Thyroid gland (tissue), 4 donors: ENCODE measurements at regions not wholly inside any gene's neighbourhood (a gene's known extent, or its start where the extent isn't known, plus 50 kb on each side); places are given as distances from the start of the nearest gene placed in this dataset.

Experiments
- POLR2A ChIP-seq, 2 donors: fragments of 450-650 bp; IDR thresholded peaks; one replicate each; pipeline ENCODE4 v1.6.1; 2017; ENCODE audit warnings: antibody characterized with exemption in 2 of 2, mild to moderate bottlenecking in 2 of 2, moderate library complexity in 1 of 2
- TF ChIP-seq, protein P1 (sequence below), 6 experiments: fragments of 200-600 bp in 3 of 6; fragments of 450-650 bp in 3 of 6; sonication (generic) in 3 of 6; IDR thresholded peaks; one replicate each; pipeline ENCODE4 v1.5.1; 2016 to 2019; ENCODE audit warnings: antibody characterized with exemption in 6 of 6, mild to moderate bottlenecking in 2 of 6, inconsistent platforms in 1 of 6, moderate library complexity in 1 of 6

DNA sequence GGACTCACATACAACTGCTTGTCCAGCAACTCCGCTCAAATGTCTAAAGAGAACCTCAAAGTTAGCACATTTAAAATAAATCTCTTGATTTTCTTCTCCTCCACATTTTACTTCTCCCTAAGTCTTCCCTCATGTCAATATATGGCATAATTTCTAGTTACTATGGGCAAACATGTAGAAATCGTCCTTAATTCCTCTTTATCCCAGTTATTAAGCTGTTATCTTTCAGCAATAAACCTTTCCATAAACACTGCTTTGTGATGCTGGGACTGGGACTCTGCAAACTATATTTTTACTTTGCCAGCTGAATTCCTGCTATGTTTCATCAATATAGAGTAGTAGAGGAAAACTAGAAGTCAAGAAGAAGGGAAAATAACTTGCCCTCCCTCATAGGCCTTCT is 99.7 kb downstream of the KCNRG start:
- TF ChIP-seq, protein P1, sequence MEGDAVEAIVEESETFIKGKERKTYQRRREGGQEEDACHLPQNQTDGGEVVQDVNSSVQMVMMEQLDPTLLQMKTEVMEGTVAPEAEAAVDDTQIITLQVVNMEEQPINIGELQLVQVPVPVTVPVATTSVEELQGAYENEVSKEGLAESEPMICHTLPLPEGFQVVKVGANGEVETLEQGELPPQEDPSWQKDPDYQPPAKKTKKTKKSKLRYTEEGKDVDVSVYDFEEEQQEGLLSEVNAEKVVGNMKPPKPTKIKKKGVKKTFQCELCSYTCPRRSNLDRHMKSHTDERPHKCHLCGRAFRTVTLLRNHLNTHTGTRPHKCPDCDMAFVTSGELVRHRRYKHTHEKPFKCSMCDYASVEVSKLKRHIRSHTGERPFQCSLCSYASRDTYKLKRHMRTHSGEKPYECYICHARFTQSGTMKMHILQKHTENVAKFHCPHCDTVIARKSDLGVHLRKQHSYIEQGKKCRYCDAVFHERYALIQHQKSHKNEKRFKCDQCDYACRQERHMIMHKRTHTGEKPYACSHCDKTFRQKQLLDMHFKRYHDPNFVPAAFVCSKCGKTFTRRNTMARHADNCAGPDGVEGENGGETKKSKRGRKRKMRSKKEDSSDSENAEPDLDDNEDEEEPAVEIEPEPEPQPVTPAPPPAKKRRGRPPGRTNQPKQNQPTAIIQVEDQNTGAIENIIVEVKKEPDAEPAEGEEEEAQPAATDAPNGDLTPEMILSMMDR (IDR thresholded peaks at IDR 0.05): no peak
- no peak for TF ChIP-seq POLR2A (IDR thresholded peaks at IDR 0.05)
